ELR (cell line): ENCODE measurements at regions not wholly inside any gene's neighbourhood (a gene's known extent, or its start where the extent isn't known, plus 50 kb on each side); places are given as distances from the start of the nearest gene placed in this dataset.
"Not testable (repeated sequence)": the region's sequence is repeated elsewhere in the genome, so short reads cannot be mapped to it uniquely, and the experiment has no call there.

Experiments
- DNase-seq: peaks from one replicate; pipeline ENCODE4 v3.0.0-alpha.2; 2015; ENCODE audit warnings: low read depth

- DNase-seq, result no peak
These were observed 81.3 kb upstream of the BHLHE40 start for GRCh38 chr3:4897765-4898453.

- peak; percentile 47 for DNase-seq
These were observed 80.6 kb upstream of the BHLHE40 start for GRCh38 chr3:4898454-4899313.

- DNase-seq, result no peak
These were observed 79.5 kb upstream of the BHLHE40 start for GRCh38 chr3:4899710-4900109.

- no peak for DNase-seq
These were observed 78.9 kb upstream of the BHLHE40 start for GRCh38 chr3:4900298-4900697.

- DNase-seq, result peak; percentile 12
These were observed 74.2 kb upstream of the BHLHE40 start for GRCh38 chr3:4904811-4905695.

GRCh38 chr3:4906107-4906621 is 73.1 kb upstream of the BHLHE40 start:
- peak; percentile 65 for DNase-seq

GRCh38 chr3:4907050-4907449 is 72.2 kb upstream of the BHLHE40 start:
- no peak for DNase-seq

GRCh38 chr3:4907643-4908432 is 71.4 kb upstream of the BHLHE40 start:
- no peak for DNase-seq

GRCh38 chr3:4908433-4909156 is 70.6 kb upstream of the BHLHE40 start:
- no peak for DNase-seq

- no peak for DNase-seq
These were observed 64.8 kb upstream of the BHLHE40 start for GRCh38 chr3:4914464-4914863.

GRCh38 chr3:4921589-4921988 is 57.6 kb upstream of the BHLHE40 start:
- not testable (repeated sequence) for DNase-seq

GRCh38 chr3:4926892-4927291 is 52.3 kb upstream of the BHLHE40 start:
- no peak for DNase-seq

- no peak for DNase-seq
These were observed 50.9 kb upstream of the BHLHE40 start for GRCh38 chr3:4928277-4928789.
